NCI-H1092 (cell line): ENCODE measurements at regions not wholly inside any gene's neighbourhood (a gene's known extent, or its start where the extent isn't known, plus 50 kb on each side); places are given as distances from the start of the nearest gene placed in this dataset.
"Not testable (repeated sequence)": the region's sequence is repeated elsewhere in the genome, so short reads cannot be mapped to it uniquely, and the experiment has no call there.

ENCODE experiments used
- DNase-seq: peaks from one replicate; lab custom pipeline; 2025; lab: John Stamatoyannopoulos, UW

GRCh38 chr2:116510117-116510671 is 1304.3 kb upstream of the DDX18 start:
- no peak for DNase-seq

- DNase-seq: no peak
Measured at GRCh38 chr2:116511426-116511825, 1303.1 kb upstream of the DDX18 start.

- DNase-seq: peak; percentile 1
Measured at GRCh38 chr2:116513991-116514390, 1300.5 kb upstream of the DDX18 start.

- DNase-seq: no peak
Measured at GRCh38 chr2:116517936-116518335, 1296.6 kb upstream of the DDX18 start.

GRCh38 chr2:116537811-116538210 is 1276.7 kb upstream of the DDX18 start:
- DNase-seq: no peak

- DNase-seq: no peak
Measured at GRCh38 chr2:116545286-116546068, 1269.0 kb upstream of the DDX18 start.

GRCh38 chr2:116552738-116553419 is 1261.6 kb upstream of the DDX18 start:
- not testable (repeated sequence) for DNase-seq

- DNase-seq: no peak
Measured at GRCh38 chr2:116580209-116580608, 1234.3 kb upstream of the DDX18 start.

GRCh38 chr2:116582850-116583249 is 1231.6 kb upstream of the DDX18 start:
- DNase-seq: no peak

GRCh38 chr2:116585669-116586327 is 1228.7 kb upstream of the DDX18 start:
- peak; percentile 17 for DNase-seq

- no peak for DNase-seq
Measured at GRCh38 chr2:116586328-116586689, 1228.2 kb upstream of the DDX18 start.
